Spinal cord (tissue), 9 donors: ENCODE measurements at regions not wholly inside any gene's neighbourhood (a gene's known extent, or its start where the extent isn't known, plus 50 kb on each side); places are given as distances from the start of the nearest gene placed in this dataset.
A peak's percentile ranks its signal among the peaks of the same experiment; 100 is the strongest.

Experiments used
- DNase-seq, 6 donors: peaks; one replicate each; pipeline versions ENCODE4 v3.0.0 to v3.0.0-alpha.2; 2013 to 2015; ENCODE audit warnings: low spot score in 6 of 6, low read depth in 4 of 6
- H3K27ac ChIP-seq: one replicate; pipeline ENCODE4 v1.5.1; 2013; ENCODE audit warnings: low read depth, low read length, control low read depth
- H3K27me3 ChIP-seq: one replicate; pipeline ENCODE4 v1.6.1; 2013; ENCODE audit warnings: low read length; ENCODE audit not compliant: control insufficient read depth, insufficient read depth
- H3K36me3 ChIP-seq: one replicate; pipeline ENCODE4 v1.6.1; 2013; ENCODE audit warnings: low read length; ENCODE audit not compliant: control insufficient read depth, insufficient read depth
- H3K4me1 ChIP-seq: one replicate; pipeline ENCODE4 v1.6.1; 2013; ENCODE audit warnings: low read length; ENCODE audit not compliant: control insufficient read depth, insufficient read depth
- H3K4me3 ChIP-seq: one replicate; pipeline ENCODE4 v1.5.1; 2013; ENCODE audit warnings: low read depth, low read length, control low read depth
- H3K9me3 ChIP-seq: one replicate; pipeline ENCODE4 v1.6.1; 2013; ENCODE audit warnings: low read length; ENCODE audit not compliant: control insufficient read depth, insufficient read depth
- WGBS: methylation state at CpG from one replicate; pipeline ENCODE4 v1.1.5; 2013; ENCODE audit warnings: missing lambda C conversion rate; ENCODE audit not compliant: insufficient coverage; 5-methylcytosine and 5-hydroxymethylcytosine counted together
- donor health status: healthy.

- Histone ChIP-seq H3K4me1 (no peaks in the 10 kb centered on the region), H3K36me3 (no peaks in the 10 kb centered on the region), H3K4me3 (no peak overlapping the region), H3K27ac (no peak overlapping the region), H3K27me3 (no peaks in the 10 kb centered on the region), H3K9me3 (no peaks in the 10 kb centered on the region)
- DNase-seq = no peak
- no CpG with 5 or more reads among the region's 2 CpGs for WGBS
Observed at GRCh38 chr10:120727001-120727400, 124.2 kb upstream of the WDR11 start.

- Histone ChIP-seq H3K4me3 (no peak overlapping the region), H3K27me3 (no peaks in the 10 kb centered on the region), H3K36me3 (no peaks in the 10 kb centered on the region), H3K27ac (no peak overlapping the region), H3K4me1 (no peaks in the 10 kb centered on the region), H3K9me3 (no peaks in the 10 kb centered on the region)
- WGBS = no CpG with 5 or more reads among the region's 1 CpG
- DNase-seq = peak in 3 of 6 donors; percentile 28 to 73 (median 45)
Observed at GRCh38 chr10:120729547-120729946, 121.6 kb upstream of the WDR11 start.

GRCh38 chr10:120732067-120732466 lies 119.1 kb upstream of the WDR11 start:
- no CpG with 5 or more reads among the region's 1 CpG for WGBS
- DNase-seq = no peak
- Histone ChIP-seq H3K27me3 (no peaks in the 10 kb centered on the region), H3K4me3 (no peak overlapping the region), H3K36me3 (no peaks in the 10 kb centered on the region), H3K9me3 (no peaks in the 10 kb centered on the region), H3K27ac (no peak overlapping the region), H3K4me1 (no peaks in the 10 kb centered on the region)

DNA sequence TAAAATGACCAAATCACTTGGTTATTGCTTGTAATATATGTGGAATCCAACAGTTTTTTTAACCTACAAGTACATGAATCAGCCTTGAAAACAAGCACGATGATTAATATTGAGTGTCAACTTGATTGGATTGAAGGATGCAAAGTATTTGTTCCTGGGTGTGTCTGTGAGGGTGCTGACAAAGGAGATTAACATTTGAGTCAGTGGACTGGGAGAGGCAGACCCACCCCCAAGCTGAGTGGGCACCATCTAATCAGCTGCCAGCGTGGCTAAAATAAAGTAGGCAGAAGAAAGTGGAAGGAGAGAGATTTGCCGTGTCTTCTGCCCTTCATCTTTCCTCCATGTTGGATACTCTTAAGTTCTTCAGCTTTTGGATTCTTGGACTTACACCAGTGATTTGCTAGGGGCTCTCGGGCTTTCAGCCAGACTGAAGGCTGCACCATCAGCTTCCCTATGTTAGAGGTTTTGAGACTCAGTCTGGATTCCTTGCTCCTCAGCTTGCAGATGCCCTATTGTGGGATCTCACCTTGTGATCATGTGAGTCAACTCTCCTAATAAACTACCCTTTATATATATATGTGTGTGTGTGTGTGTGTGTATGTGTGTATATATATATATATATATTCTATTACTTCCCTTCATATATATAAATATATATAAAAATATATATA lies 118.4 kb upstream of the WDR11 start:
- Histone ChIP-seq H3K9me3 (no peaks in the 10 kb centered on the region), H3K27me3 (no peaks in the 10 kb centered on the region), H3K4me3 (no peak overlapping the region), H3K36me3 (no peaks in the 10 kb centered on the region), H3K4me1 (no peaks in the 10 kb centered on the region), H3K27ac (no peak overlapping the region)
- DNase-seq = peak in 1 of 6 donors; percentile 18
- WGBS = no CpG with 5 or more reads among the region's 4 CpGs

GRCh38 chr10:120734483-120735078 lies 116.6 kb upstream of the WDR11 start:
- no peak overlapping the region for H3K27ac ChIP-seq
- no peaks in the 10 kb centered on the region for H3K27me3 ChIP-seq
- no peak for DNase-seq
- 83% methylated on average over 1 of the region's 6 CpGs for WGBS
- no peaks in the 10 kb centered on the region for H3K4me1 ChIP-seq
- H3K36me3 ChIP-seq = no peaks in the 10 kb centered on the region
- H3K4me3 ChIP-seq = no peak overlapping the region
- H3K9me3 ChIP-seq = no peaks in the 10 kb centered on the region

DNA sequence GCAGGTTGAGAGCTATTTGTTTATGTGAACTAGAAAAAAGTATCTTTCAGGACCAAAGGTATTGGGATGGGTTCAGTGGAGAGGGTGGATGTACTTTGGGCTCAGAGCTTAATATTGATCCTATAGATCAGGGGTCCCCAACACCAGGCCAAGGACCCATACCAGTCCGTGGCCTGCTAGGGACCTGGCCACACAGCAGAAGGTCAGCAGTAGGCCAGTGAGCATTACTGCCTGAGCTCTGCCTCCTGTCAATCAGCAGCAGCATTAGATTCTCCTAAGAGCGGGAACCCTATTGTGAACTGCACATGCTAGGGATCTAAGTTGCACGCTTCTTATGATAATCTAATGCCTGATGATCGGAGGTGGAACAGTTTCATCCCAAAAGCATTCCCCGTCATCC lies 115.8 kb upstream of the WDR11 start:
- Histone ChIP-seq H3K27ac (no peak overlapping the region), H3K36me3 (no peaks in the 10 kb centered on the region), H3K4me1 (no peaks in the 10 kb centered on the region), H3K9me3 (no peaks in the 10 kb centered on the region), H3K4me3 (no peak overlapping the region), H3K27me3 (no peaks in the 10 kb centered on the region)
- WGBS = 100% methylated on average over 4 of the region's 5 CpGs
- no peak for DNase-seq

- WGBS = 89% methylated on average over 1 of the region's 5 CpGs
- H3K4me1 ChIP-seq = no peaks in the 10 kb centered on the region
- no peaks in the 10 kb centered on the region for H3K36me3 ChIP-seq
- no peak overlapping the region for H3K4me3 ChIP-seq
- H3K27ac ChIP-seq = no peak overlapping the region
- H3K9me3 ChIP-seq = no peaks in the 10 kb centered on the region
- no peaks in the 10 kb centered on the region for H3K27me3 ChIP-seq
- peak in 2 of 6 donors; percentile 40 to 54 for DNase-seq
Observed at GRCh38 chr10:120735773-120736371, 115.3 kb upstream of the WDR11 start.

- Histone ChIP-seq H3K36me3 (no peaks in the 10 kb centered on the region), H3K4me1 (no peaks in the 10 kb centered on the region), H3K4me3 (no peak overlapping the region), H3K27me3 (no peaks in the 10 kb centered on the region), H3K9me3 (no peaks in the 10 kb centered on the region), H3K27ac (no peak overlapping the region)
- WGBS = 82% methylated on average over 3 of the region's 4 CpGs
- DNase-seq = no peak
Observed at GRCh38 chr10:120736377-120736776, 114.8 kb upstream of the WDR11 start.

- H3K9me3 ChIP-seq = no peaks in the 10 kb centered on the region
- DNase-seq = no peak
- no peak overlapping the region for H3K27ac ChIP-seq
- H3K27me3 ChIP-seq = no peaks in the 10 kb centered on the region
- no peak overlapping the region for H3K4me3 ChIP-seq
- 83% methylated on average over 1 of the region's 3 CpGs for WGBS
- no peaks in the 10 kb centered on the region for H3K36me3 ChIP-seq
- no peaks in the 10 kb centered on the region for H3K4me1 ChIP-seq
Observed at GRCh38 chr10:120738658-120739057, 112.5 kb upstream of the WDR11 start.

GRCh38 chr10:120741396-120741795 lies 109.8 kb upstream of the WDR11 start:
- Histone ChIP-seq H3K4me1 (no peaks in the 10 kb centered on the region), H3K27me3 (no peaks in the 10 kb centered on the region), H3K27ac (no peak overlapping the region), H3K36me3 (no peaks in the 10 kb centered on the region), H3K4me3 (no peak overlapping the region), H3K9me3 (no peaks in the 10 kb centered on the region)
- 32% methylated on average over 5 of the region's 5 CpGs for WGBS
- peak in 1 of 6 donors; percentile 57 for DNase-seq
